ENCODE measurements at regions not wholly inside any gene's neighbourhood (a gene's known extent, or its start where the extent isn't known, plus 50 kb on each side); places are given as distances from the start of the nearest gene placed in this dataset.

DNA sequence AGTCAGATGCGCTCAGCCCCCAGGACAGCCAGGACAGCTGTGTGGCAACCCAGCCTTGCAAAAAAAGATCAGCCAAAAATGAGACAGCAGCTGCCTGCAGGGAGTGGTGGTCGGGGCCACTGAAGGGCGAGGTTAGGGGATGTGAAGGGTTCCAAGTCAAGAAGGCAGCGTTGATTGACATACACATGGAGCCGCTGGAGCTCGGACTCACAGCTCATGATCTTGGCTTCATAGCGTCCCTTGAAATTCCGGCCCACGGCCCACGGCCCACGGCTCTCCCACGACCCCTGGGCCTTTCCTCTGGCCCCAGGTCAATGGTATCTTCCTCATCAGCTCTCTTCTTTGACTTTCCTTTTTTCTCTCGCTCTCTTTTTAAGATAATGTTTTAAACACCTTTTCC, 390.0 kb upstream of the IRX4 start:
- DNase-seq (ENCODE audit: low read depth in 3 of 3, low spot score in 1 of 3), result no peak

DNA sequence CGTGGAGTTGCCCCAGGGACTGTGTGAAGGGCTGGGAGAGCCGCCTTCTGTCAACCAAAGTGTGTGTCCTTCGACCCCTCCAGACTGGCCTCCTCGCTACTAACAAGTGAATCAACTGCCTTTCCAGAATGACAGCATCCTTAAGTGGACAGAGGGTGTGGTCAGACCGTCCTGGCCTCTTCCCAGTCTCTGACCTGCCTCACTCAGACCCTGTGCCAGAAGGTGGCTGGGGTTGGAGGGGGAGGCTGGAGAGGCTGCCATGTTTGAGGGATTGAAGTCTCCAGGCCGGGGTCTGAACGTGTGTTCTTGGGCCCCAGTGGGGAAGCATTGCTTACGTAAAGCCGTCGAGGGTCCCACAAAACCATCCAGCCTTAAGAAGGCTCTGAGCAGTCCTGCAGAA, 389.3 kb upstream of the IRX4 start:
- no peak for DNase-seq (ENCODE audit: low read depth in 3 of 3, low spot score in 1 of 3)

DNA sequence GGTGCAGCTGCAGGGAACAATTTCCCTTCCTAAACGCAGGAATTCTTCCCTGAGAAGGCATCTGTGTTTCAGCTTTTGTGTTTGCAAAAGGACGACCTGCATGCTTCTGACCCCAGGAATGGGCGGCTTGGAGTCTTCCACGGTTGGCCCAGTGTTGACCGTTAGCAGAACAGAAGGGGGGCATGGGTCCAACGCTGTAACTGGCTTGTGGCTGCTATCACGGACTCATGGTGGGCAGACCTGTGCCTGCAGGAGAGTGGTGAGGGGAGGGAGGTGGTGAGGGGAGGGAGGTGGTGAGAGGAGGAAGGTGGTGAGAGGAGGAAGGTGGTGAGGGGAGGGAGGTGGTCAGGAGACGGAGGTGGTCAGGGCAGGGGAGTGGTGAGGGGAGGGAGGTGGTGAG, 388.6 kb upstream of the IRX4 start:
- DNase-seq (ENCODE audit: low read depth in 3 of 3, low spot score in 1 of 3), result no peak

DNA sequence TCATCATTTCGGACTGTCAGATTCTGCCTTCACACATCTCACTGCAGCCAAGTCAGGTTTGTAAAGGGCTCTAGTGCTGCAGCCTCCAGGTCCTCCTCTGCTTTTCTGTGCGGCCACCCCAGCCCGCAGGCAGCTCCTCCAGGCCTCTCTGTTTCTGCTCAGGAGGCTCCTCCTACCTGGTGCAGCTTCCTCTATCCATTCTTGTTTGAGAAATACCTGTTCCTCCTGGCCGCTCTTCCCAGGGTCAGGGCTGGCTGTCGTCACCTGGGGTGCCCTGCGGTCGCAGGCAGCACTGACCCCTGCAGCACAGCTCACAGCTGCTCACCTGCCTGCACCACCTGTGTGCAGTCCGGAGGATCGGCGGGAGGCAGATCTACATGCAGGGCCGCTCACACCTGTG, 387.7 kb upstream of the IRX4 start:
- DNase-seq (ENCODE audit: low read depth in 3 of 3, low spot score in 1 of 3), result no peak

DNA sequence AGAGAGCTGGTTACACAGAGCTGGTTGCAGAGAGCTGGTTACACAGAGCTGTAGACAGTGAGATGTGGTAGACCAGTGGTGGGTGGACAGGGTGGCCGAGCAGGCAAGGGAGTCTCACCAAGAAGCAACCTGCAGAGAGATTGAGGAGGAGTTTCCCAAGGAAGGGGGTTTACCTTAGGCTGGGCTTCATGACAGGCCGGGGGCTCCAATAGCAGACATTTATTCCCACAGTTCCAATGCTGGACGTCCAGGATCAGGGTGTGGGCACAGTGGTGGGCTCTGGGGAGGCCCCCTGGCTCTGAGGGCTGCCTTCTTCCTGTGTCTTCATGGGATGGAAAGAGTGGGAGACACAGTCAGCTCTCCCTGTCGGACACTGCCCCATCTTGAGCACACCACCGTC, 386.9 kb upstream of the IRX4 start:
- DNase-seq (ENCODE audit: low read depth in 3 of 3, low spot score in 1 of 3), result no peak

DNA sequence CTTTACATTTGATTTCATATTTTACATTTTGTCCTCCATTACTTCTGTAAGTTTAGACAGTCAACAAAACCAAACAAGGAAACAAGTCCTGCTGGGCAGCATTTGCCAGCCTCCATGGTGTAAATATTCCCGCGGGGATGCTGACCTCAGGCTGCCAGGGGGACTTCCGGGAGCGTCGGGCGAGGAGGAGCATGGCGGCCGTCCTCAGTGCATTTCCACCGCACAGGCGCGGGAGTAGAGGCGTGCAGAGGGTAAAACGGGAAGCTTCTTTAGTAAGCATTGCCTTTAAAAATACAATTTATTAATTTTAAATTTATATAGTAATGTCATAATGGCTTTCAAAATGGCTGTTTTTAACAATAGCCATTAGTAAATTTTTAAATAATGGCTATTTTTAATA, 385.3 kb upstream of the IRX4 start:
- DNase-seq (ENCODE audit: low read depth in 3 of 3, low spot score in 1 of 3), result no peak

DNA sequence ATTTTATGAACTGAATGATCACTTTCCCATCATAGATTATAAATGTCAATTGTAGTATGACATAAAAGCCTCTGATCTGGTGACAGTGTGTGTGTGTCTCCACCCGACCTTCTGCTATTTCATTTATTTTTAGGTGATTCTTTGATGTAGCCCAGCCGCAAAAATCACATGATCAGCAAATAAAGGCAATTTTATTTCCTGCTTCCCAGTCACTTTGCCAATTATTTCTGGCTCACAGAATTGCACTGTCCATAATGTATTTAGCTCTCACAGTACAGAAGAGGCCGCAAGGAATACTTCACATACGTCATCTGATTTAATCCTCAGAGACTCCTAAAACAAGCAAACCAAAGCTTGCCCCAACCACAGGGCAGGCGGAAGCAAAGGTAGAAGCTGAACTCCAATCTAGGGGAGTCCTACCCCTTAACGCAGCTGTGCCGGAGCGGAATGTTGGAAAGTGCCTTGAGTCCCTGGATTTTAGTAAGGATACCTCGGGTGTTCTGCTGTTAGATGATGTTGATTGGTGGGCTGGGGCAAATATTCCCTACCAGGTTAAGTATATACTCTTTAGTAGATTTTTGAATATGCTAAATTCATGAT, 384.0 kb upstream of the IRX4 start:
- DNase-seq (ENCODE audit: low read depth in 3 of 3, low spot score in 1 of 3), result no peak

DNA sequence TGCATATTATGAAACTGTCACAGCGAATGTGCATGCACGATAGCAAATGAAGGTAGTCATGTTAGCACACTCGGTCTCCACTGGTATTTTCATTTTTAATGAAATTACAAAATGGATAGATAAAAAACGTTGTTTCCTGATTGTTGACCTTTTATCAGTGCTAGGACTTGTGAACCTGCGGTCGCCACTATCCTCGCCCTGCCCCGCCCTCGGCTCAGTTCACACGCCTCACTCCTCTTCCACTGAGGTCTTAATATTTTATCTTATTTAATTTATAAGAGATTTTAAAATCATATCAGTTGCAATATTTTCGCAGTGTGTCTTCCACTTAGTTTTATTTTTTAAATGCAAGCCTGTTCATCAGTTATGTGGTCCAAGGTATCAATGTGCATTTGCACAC, 382.6 kb upstream of the IRX4 start:
- DNase-seq (ENCODE audit: low read depth in 3 of 3, low spot score in 1 of 3), result no peak

DNA sequence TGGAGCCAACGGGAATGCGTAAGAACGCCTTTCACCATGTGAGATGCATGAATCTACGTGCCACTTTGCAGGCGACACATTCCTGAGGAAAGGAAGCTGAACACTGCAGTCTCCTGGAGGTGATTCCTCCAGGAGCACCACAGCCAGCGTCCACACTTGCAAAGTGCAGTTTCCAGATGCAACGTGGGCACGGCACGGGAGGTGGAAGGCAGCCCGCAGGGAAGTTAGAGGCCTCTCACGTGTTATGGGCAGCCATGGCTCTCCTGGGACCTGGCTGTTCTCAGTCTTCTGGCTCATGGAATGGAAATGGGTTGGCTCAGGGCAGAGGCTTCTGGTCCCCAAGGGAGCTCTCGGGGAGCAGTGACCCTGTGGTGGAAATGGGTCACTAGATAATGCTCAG, 381.0 kb upstream of the IRX4 start:
- DNase-seq (ENCODE audit: low read depth in 3 of 3, low spot score in 1 of 3), result no peak

DNA sequence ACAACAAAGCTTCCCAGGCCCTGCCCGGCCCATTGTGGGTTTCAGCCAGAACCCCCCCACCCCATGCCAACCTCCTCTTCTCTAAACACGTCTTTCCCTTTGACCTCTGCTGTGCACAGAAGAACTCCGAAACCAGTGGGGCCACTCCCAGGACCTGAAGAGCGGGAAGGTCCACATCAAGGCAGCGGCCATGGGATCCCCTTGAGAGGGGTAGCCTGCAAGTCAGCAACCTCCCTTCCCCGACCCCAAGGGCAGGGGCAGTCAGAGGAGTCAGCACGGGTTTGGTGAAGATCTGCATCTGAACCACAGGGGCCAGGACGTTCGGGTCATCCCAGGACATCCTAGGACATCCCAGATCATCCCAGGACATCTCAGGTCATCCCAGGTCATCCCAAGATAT, 379.9 kb upstream of the IRX4 start:
- DNase-seq (ENCODE audit: low read depth in 3 of 3, low spot score in 1 of 3), result no peak

DNA sequence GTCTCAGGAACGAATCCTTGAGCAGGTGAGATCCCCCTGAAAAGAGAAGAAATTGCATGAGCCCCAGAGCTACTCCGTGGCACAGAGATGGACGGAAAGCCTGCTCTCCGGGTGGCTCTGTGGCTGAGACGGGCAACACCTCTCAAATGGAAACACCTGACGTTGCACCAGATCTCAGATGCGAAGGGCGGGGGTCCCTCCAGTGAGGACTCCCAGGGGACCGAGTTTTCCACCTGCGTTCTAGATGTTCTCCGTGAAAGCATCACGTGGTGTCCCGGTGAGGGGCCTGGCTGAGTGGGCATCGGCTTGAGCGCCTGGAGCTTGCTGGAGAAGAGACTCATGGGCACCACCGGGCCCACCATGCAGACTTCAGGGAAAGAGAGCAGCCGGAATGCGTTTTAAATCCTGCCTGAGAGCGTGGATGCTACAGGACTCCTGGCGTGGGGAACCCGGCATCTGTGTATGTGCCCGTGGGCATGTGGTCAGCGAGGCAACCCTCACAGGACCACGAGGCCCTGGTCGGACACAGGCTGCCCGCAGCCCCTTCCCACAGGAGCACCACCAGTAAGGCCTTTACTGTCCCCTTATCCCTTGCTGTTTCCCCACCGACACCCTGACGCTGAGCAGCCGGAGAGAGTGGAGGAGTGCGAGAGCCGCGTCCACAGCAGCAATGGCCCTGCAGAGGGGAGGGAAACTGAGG, 378.4 kb upstream of the IRX4 start:
- DNase-seq (ENCODE audit: low read depth in 3 of 3, low spot score in 1 of 3), result no peak

DNA sequence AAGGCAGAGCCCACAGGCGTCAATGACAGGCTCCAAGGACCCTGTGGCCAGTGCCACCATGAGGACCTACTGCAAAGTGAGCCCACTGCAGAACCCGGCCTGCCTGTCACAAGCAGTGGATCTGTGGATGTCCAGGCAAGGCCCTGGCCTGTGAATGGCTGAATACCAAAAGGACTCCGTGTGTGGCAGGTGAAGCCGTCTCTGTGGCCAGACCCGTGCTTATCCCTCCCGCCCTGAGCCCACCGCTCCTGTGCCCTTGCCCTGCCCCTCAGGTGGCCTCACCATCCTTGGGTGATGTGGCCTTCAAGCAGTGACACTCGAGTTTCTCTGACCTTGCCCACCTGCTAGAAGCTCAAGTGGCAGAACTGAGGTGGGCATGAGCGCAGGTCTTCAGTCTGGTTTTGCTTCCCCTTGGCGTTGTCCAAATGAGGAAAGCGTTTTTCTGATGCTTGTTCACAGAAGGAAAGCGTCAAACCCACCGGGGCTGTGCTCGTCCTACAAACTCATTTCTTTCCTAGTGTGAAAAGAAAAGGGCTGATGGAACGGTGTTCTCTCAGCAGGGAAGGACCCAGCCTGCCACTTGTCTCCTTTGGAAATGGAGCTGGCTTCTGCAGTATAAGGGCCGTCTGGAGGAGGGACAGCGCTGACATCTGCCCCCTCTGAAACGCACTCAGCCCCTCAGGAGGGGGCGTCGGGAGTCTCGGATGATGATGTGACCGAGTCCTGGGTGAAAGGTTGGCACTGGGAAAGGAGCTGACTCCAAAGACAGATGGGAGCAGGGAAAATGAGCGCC, 377.7 kb upstream of the IRX4 start:
- DNase-seq (ENCODE audit: low read depth in 3 of 3, low spot score in 1 of 3), result no peak

DNA sequence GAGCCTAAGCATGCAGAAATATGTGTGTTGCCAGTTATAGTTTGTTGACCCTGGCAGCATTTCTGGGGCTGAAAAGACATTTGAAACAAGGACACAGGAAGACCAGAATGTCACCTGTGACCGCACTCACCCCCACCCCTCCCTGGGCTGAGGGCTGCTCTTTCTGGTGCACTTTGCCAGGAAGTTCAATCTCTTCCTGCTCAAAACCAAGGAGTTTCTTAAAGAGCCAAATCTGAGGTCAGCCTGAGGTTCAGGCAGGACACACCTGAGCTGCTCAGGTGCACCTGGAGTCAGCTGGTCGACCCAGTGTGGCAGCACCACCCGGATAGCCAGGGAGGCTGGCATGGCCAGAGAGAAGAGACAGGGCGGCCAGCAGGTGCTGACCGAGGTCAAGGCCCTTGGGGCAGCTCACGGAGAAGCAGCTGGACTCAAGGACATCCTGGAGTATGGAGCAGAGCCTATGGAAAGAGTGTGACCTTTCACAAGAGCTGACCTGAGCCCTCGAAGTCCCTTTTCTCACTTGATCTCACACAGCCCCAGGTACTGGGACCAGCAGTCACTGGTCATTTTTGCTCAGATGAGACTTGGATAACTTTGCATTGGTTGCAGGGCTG, 376.9 kb upstream of the IRX4 start:
- no peak for DNase-seq (ENCODE audit: low read depth in 3 of 3, low spot score in 1 of 3)

DNA sequence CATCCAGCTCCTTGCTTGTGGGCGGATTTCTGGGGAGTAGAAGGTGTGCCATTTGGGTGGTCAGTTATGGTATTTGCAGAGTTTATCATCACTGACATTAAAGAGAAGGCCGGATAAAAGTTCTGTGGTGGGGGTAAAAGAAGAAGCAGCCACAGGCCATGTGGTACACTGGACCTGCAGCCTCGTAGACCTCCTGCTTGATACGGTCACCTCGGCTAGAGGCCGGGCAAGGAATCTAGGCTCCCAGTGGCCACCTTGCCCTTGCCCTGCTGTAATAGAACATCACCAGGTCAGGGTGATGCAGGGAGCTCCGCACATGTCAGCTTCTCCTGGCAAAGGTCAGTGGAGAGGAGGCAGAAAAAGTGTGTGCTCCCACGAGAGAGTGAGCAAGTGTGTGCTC, 376.1 kb upstream of the IRX4 start:
- DNase-seq (ENCODE audit: low read depth in 3 of 3, low spot score in 1 of 3), result no peak

DNA sequence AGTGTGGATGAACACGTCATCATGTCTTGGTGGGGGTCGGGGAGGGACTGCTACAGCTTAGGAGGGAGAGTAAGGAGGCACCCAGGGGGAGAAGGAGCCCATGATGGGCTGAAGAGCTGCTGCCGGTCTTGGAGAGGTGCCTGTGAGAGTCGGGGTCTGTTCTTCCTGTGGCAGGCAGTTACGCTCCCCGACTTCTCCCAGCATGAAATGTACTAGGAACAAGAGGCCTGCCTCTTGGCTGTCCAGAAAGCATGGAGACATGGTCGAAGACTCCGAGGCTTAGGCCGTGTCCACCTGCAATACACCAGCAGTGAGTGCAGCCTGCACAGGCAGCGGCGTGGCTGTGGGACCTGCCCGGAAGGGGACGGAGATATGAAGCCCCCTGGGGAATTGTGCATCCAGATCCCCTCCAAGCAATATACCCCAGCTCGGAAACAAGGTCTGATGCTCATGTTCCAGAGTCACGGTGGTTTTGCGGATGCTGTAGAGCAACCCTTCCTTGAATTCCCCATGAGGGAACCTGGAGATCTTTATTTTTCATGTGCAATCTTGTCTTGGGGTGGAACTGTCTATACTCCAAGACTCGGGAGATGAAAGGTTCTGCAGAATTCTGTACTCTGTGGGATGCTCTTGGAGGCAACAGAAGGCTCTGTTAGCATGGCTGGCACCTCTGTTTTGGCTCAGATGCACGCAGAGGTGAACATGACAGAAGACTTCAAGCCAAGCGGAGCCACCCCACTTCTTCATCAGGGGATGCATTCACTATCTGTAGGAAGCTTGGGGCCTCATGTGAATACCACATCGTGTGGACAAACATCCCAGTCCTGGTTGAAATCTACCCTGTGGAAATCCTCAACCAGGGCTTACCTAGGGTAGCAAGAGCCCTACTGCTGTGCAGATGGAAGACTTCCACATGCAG, 374.9 kb upstream of the IRX4 start:
- no peak for DNase-seq (ENCODE audit: low read depth in 3 of 3, low spot score in 1 of 3)

DNA sequence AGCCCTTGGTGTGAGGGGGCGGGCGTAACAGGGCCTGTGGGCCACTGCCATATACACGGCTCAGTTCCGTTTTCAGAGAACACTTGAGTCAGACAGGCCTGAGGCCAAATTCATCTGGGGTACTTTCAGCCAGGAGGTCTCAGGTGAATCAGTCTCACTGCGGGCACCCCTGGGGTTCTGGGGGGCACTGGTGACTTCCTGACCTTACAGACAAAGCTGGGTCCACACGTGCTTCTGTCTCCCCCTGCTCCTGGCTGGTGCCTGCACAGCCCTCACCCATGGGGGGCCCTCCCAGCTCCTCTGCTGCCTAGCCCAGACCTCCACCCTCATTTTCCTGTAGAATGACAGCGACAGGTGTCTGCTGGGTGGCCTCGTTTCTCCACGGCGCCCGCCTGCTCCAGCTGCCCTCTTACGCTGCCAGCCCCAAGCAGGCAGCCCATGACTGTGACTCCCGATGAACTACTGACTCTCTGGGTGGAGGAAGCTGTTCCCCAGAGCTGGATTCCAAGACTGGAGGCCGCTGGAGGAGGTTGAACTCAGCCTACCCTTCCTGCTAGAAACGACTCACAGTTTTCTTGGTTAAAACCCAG, 374.1 kb upstream of the IRX4 start:
- no peak for DNase-seq (ENCODE audit: low read depth in 3 of 3, low spot score in 1 of 3)

DNA sequence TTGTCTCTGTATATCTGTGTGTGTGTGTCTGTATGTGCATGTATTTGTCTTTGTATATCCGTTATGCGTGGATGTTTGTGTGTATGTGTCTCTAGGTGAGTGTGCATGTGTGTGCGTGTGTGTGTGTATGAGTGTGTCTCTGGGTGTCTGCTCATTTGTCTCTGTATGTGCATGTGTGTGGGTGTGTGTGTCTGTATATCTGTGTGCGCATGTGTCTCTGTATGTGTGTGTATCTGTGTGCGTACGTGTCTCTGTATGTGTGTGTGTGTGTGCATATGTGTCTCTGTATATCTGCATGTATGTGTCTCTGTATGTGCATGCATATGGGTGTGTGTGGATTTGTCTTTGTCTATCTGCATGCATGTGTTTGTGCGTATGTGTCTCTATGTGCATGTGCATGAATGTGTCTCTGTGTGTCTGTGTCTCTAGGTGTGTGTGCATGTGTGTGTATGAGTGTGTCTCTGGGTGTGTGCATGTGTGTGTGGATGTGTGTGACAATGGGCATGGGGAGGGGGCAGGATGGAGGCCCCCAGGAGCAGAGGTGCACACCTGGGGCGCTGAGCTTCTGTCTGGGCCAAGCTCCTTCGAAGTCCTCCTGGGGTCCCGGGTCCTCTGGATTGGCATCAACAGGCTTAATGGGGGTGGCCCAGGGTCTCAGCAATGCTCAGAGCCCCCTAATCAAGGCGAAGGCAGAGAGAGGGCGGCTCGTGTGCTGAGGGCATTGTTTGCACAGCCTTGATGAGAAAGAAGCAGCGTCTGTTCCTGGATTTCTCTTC, 373.4 kb upstream of the IRX4 start:
- DNase-seq (ENCODE audit: low read depth in 3 of 3, low spot score in 1 of 3), result no peak

DNA sequence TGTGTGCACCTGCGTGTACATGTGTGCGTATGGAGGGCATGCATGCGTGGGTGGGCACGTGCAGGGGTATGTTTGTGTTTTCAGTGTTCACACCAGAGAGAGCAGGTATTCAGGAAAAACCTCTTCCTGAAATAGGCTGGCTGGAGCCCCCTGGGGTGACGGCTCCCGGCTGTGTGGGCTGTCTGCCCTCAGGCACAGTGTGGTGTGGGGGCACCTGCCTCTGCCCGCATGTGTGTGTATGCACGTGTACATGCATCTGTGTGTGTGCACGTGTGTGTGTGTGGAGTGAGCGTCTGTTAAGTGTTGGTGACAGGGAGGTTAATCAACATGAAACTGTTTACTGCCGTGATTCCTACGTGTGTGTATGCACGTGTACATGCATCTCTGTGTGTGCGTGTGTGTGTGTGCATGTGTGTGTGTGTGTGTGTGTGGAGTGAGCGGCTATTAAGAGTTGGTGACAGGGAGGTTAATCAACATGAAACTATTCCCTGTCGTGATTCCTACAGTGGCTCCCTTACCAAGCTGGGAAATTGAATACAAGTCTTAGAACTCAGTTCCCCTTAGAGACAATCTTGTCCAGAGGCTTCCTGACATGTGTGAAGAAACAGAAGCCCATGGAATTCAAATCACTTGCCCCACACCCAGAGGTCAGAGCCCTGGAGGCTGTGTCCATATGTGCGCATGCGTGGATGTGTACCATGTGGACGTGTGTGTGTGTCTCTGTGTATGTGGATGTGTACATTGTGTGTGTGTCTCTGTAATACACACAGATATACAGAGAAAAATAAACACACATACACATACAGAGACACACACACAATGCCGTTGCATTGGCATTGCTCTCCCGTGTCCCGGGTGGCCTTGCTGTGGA, 372.4 kb upstream of the IRX4 start:
- no peak for DNase-seq (ENCODE audit: low read depth in 3 of 3, low spot score in 1 of 3)

DNA sequence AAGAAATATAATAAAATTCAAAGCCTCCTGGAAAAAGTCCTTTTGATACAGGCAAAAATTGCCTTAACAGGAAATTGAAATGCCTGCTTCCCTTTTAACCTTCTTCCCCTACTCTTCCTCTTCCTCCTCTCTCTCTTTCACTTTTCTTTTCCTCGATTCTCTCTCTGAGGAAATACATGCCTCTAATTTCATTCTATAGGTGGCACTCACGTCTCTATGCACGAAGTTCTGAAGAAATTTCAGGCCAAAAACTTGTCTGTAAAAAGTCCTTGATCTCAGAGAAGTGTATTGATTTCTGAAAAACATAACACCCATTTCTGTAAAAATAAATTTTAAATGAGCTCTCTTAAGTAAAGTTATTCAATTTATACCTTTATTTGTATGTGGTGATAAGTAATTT, 371.7 kb upstream of the IRX4 start:
- DNase-seq (ENCODE audit: low read depth in 3 of 3, low spot score in 1 of 3), result no peak

Data from stimulated activated CD4-positive, alpha-beta T cell treated with anti-CD3 and anti-CD28 coated beads, TNF-alpha, amount 100 ng/mL, for 1 hour (primary cell).